Neural progenitor cell (in vitro differentiated cells): ENCODE measurements at regions not wholly inside any gene's neighbourhood (a gene's known extent, or its start where the extent isn't known, plus 50 kb on each side); places are given as distances from the start of the nearest gene placed in this dataset.

Source experiments
- DNase-seq: peaks from one replicate; pipeline ENCODE4 v3.0.0-alpha.2; 2016; ENCODE audit warnings: low spot score
- H2AFZ ChIP-seq: fragments of 200-600 bp; sonication (generic); replicated peaks from 2 replicates; pipeline ENCODE4 v1.6.1; 2016; ENCODE audit warnings: antibody characterized with exemption
- H3F3A ChIP-seq: fragments of 200-600 bp; sonication (generic); 2 replicates; pipeline ENCODE4 v1.6.1; 2016; ENCODE audit warnings: antibody characterized with exemption, low read depth
- H3K27ac ChIP-seq: fragments of 200-600 bp; sonication (generic); 2 replicates; pipeline ENCODE4 v1.5.1; 2016; ENCODE audit warnings: mild to moderate bottlenecking
- H3K27me3 ChIP-seq: fragments of 200-600 bp; sonication (generic); 2 replicates; pipeline ENCODE4 v1.6.1; 2016; ENCODE audit warnings: mild to moderate bottlenecking, moderate library complexity
- H3K36me3 ChIP-seq: fragments of 200-600 bp; sonication (generic); 2 replicates; pipeline ENCODE4 v1.5.1; 2016
- H3K4me1 ChIP-seq: fragments of 200-600 bp; sonication (generic); 2 replicates; pipeline ENCODE4 v1.6.1; 2016; ENCODE audit warnings: mixed run types
- H3K4me2 ChIP-seq: fragments of 200-600 bp; sonication (generic); 2 replicates; pipeline ENCODE4 v1.6.1; 2016
- H3K4me3 ChIP-seq: fragments of 200-600 bp; sonication (generic); 2 replicates; pipeline ENCODE4 v1.5.1; 2016
- H3K79me2 ChIP-seq: fragments of 200-600 bp; sonication (generic); 2 replicates; pipeline ENCODE4 v1.6.1; 2016; ENCODE audit warnings: low read depth
- H3K9ac ChIP-seq: fragments of 200-600 bp; sonication (generic); 2 replicates; pipeline ENCODE4 v1.6.1; 2016
- H3K9me3 ChIP-seq: fragments of 200-600 bp; sonication (generic); 2 replicates; pipeline ENCODE4 v1.5.1; 2016; ENCODE audit warnings: low read depth
- H4K20me1 ChIP-seq: fragments of 200-600 bp; sonication (generic); 2 replicates; pipeline ENCODE4 v1.6.1; 2016; ENCODE audit warnings: low read depth
- H3K27ac Mint-ChIP-seq: 3 replicates; pipeline ENCODE4 v1.8.0; 2021; ENCODE audit warnings: mixed read lengths
- H3K27me3 Mint-ChIP-seq: 2 replicates; pipeline ENCODE4 v1.8.0; 2022; ENCODE audit warnings: low read depth, mild to moderate bottlenecking, inconsistent platforms, moderate library complexity, mixed read lengths; ENCODE audit not compliant: insufficient read depth
- H3K36me3 Mint-ChIP-seq: 3 replicates; pipeline ENCODE4 v1.8.0; 2021; ENCODE audit warnings: mixed read lengths
- H3K4me1 Mint-ChIP-seq: 3 replicates; pipeline ENCODE4 v1.8.0; 2021; ENCODE audit warnings: mixed read lengths
- H3K4me3 Mint-ChIP-seq: 3 replicates; pipeline ENCODE4 v1.8.0; 2021; ENCODE audit warnings: mild to moderate bottlenecking, moderate library complexity, mixed read lengths
- H3K9me3 Mint-ChIP-seq: 3 replicates; pipeline ENCODE4 v1.8.0; 2020; ENCODE audit warnings: mixed read lengths
- EZH2 ChIP-seq: fragments of 200-600 bp; sonication (generic); IDR thresholded peaks from 2 replicates; pipeline ENCODE4 v1.6.1; 2017; ENCODE audit warnings: antibody characterized with exemption, mild to moderate bottlenecking, moderate library complexity
- EZH2phosphoT487 ChIP-seq: fragments of 200-600 bp; sonication (generic); IDR thresholded peaks from 2 replicates; pipeline ENCODE4 v1.6.1; 2017; ENCODE audit warnings: antibody characterized with exemption
- TF ChIP-seq, protein P1 (sequence below): fragments of 200-600 bp; sonication (generic); IDR thresholded peaks from 2 replicates; pipeline ENCODE4 v1.5.1; 2017; ENCODE audit warnings: antibody characterized with exemption, mild to moderate bottlenecking

- H3K9me3 ChIP-seq = no peaks in the 10 kb centered on the region
- H3K4me3 ChIP-seq = no peak overlapping the region
- H3K9me3 Mint-ChIP-seq = no peaks in the 10 kb centered on the region
Measured at GRCh38 chr2:177080746-177081284, 131.8 kb upstream of the HNRNPA3 start.

GRCh38 chr2:177084607-177085006 is 128.0 kb upstream of the HNRNPA3 start:
- H3K27ac Mint-ChIP-seq = no peak overlapping the region
- Histone ChIP-seq H3K27me3 (no peaks in the 10 kb centered on the region), H4K20me1 (no peaks in the 10 kb centered on the region), H3K9ac (no peak overlapping the region), H3K36me3 (no peaks in the 10 kb centered on the region), H3K4me1 (no peaks in the 10 kb centered on the region), H2AFZ (no peak overlapping the region), H3K27ac (no peak overlapping the region), H3K4me3 (no peak overlapping the region), H3K9me3 (no peaks in the 10 kb centered on the region), H3K79me2 (no peaks in the 10 kb centered on the region), H3F3A (no peaks in the 10 kb centered on the region), H3K4me2 (no peak overlapping the region)
- H3K9me3 Mint-ChIP-seq = no peaks in the 10 kb centered on the region
- TF ChIP-seq, protein P1, sequence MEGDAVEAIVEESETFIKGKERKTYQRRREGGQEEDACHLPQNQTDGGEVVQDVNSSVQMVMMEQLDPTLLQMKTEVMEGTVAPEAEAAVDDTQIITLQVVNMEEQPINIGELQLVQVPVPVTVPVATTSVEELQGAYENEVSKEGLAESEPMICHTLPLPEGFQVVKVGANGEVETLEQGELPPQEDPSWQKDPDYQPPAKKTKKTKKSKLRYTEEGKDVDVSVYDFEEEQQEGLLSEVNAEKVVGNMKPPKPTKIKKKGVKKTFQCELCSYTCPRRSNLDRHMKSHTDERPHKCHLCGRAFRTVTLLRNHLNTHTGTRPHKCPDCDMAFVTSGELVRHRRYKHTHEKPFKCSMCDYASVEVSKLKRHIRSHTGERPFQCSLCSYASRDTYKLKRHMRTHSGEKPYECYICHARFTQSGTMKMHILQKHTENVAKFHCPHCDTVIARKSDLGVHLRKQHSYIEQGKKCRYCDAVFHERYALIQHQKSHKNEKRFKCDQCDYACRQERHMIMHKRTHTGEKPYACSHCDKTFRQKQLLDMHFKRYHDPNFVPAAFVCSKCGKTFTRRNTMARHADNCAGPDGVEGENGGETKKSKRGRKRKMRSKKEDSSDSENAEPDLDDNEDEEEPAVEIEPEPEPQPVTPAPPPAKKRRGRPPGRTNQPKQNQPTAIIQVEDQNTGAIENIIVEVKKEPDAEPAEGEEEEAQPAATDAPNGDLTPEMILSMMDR = no peak
- TF ChIP-seq EZH2 (no peak), EZH2phosphoT487 (no peak)
- H3K4me3 Mint-ChIP-seq = no peak overlapping the region
- peaks cover 4% of the 10 kb centered on the region for H3K27me3 Mint-ChIP-seq
- DNase-seq = no peak
- no peaks in the 10 kb centered on the region for H3K4me1 Mint-ChIP-seq
- no peaks in the 10 kb centered on the region for H3K36me3 Mint-ChIP-seq

More at GRCh38 chr2:177080746-177081284, 131.8 kb upstream of the HNRNPA3 start:
- peaks cover 4% of the 10 kb centered on the region for H3K27me3 Mint-ChIP-seq
- H3K4me1 Mint-ChIP-seq = peaks cover 3% of the 10 kb centered on the region
- no peaks in the 10 kb centered on the region for H3F3A ChIP-seq
- peaks cover 6% of the 10 kb centered on the region for H3K4me1 ChIP-seq
- no peak overlapping the region for H3K27ac Mint-ChIP-seq
- no peaks in the 10 kb centered on the region for H4K20me1 ChIP-seq
- H3K4me2 ChIP-seq = no peak overlapping the region
- H3K36me3 Mint-ChIP-seq = no peaks in the 10 kb centered on the region
- no peaks in the 10 kb centered on the region for H3K27me3 ChIP-seq
- H3K27ac ChIP-seq = no peak overlapping the region
- H3K79me2 ChIP-seq = no peaks in the 10 kb centered on the region
- H3K36me3 ChIP-seq = no peaks in the 10 kb centered on the region
- H3K4me3 Mint-ChIP-seq = no peak overlapping the region
- H2AFZ ChIP-seq = no peak overlapping the region
- DNase-seq = no peak
- H3K9ac ChIP-seq = no peak overlapping the region
- TF ChIP-seq EZH2phosphoT487 = no peak
- no peak for TF ChIP-seq EZH2
- TF ChIP-seq, protein P1 = no peak

- H3K4me3 Mint-ChIP-seq = no peak overlapping the region
Measured at GRCh38 chr2:177088529-177088928, 124.1 kb upstream of the HNRNPA3 start.

More at GRCh38 chr2:177088529-177088928, 124.1 kb upstream of the HNRNPA3 start:
- H3K4me3 ChIP-seq = no peak overlapping the region
- TF ChIP-seq EZH2 = no peak
- no peak for TF ChIP-seq EZH2phosphoT487
- TF ChIP-seq, protein P1 = no peak
- no peaks in the 10 kb centered on the region for H3K79me2 ChIP-seq
- Mint-ChIP-seq H3K36me3 (no peaks in the 10 kb centered on the region), H3K27me3 (no peaks in the 10 kb centered on the region), H3K9me3 (no peaks in the 10 kb centered on the region), H3K27ac (no peak overlapping the region), H3K4me1 (no peaks in the 10 kb centered on the region)
- H3K9me3 ChIP-seq = no peaks in the 10 kb centered on the region
- H2AFZ ChIP-seq = no peak overlapping the region
- no peaks in the 10 kb centered on the region for H3F3A ChIP-seq
- H3K4me2 ChIP-seq = no peak overlapping the region
- H3K9ac ChIP-seq = no peak overlapping the region
- no peaks in the 10 kb centered on the region for H3K27me3 ChIP-seq
- no peak overlapping the region for H3K27ac ChIP-seq
- H3K4me1 ChIP-seq = no peaks in the 10 kb centered on the region
- DNase-seq = no peak
- no peaks in the 10 kb centered on the region for H4K20me1 ChIP-seq
- H3K36me3 ChIP-seq = no peaks in the 10 kb centered on the region
